DND-41 (cell line): ENCODE measurements at regions not wholly inside any gene's neighbourhood (a gene's known extent, or its start where the extent isn't known, plus 50 kb on each side); places are given as distances from the start of the nearest gene placed in this dataset.

ENCODE experiments used
- ATAC-seq: fragments of 200-7000 bp; cut with Tn5 transposase; 3 replicates; pipeline ENCODE4 v1.9.1; 2021; ENCODE audit warnings: low read depth; ENCODE audit not compliant: insufficient read depth
- DNase-seq: peaks from one replicate; pipeline ENCODE4 v3.0.0-alpha.2; 2020
- H2AFZ ChIP-seq: 2 replicates; pipeline ENCODE4 v1.6.0; 2012; ENCODE audit warnings: low read depth, low read length
- H3K27ac ChIP-seq: 2 replicates; pipeline ENCODE4 v1.5.1; 2012; ENCODE audit warnings: low read length, inconsistent platforms
- H3K27me3 ChIP-seq: fragments of 200-600 bp; sonication (generic); 2 replicates; pipeline ENCODE4 v1.6.0; 2012; ENCODE audit warnings: low read length, mild to moderate bottlenecking, inconsistent platforms; ENCODE audit not compliant: insufficient read depth, poor library complexity
- H3K36me3 ChIP-seq: 2 replicates; pipeline ENCODE4 v1.5.1; 2012; ENCODE audit warnings: low read length, inconsistent platforms; ENCODE audit not compliant: insufficient read depth
- H3K4me1 ChIP-seq: 2 replicates; pipeline ENCODE4 v1.5.1; 2012; ENCODE audit warnings: mild to moderate bottlenecking, low read length; ENCODE audit not compliant: insufficient read depth
- H3K4me2 ChIP-seq: 2 replicates; pipeline ENCODE4 v1.6.0; 2012; ENCODE audit warnings: mild to moderate bottlenecking, moderate library complexity, low read length, inconsistent platforms; ENCODE audit not compliant: insufficient read depth
- H3K4me3 ChIP-seq, 2 experiments: fragments of 200-600 bp in 1 of 2; shearing (Covaris generic) in 1 of 2; 2 replicates each; pipeline ENCODE4 v1.5.1; 2012 to 2016; ENCODE audit warnings: inconsistent platforms in 2 of 2, low read length in 2 of 2, mild to moderate bottlenecking in 2 of 2, low read depth in 1 of 2, moderate library complexity in 1 of 2
- H3K79me2 ChIP-seq: 2 replicates; pipeline ENCODE4 v1.6.0; 2012; ENCODE audit warnings: low read length, inconsistent platforms; ENCODE audit not compliant: insufficient read depth
- H3K9ac ChIP-seq: 2 replicates; pipeline ENCODE4 v1.6.0; 2012; ENCODE audit warnings: low read depth, mild to moderate bottlenecking, inconsistent platforms, low read length, moderate library complexity
- H3K9me3 ChIP-seq: 2 replicates; pipeline ENCODE4 v1.5.1; 2012; ENCODE audit warnings: low read length, moderate library complexity, mild to moderate bottlenecking, inconsistent platforms; ENCODE audit not compliant: insufficient read depth, severe bottlenecking
- H4K20me1 ChIP-seq: 2 replicates; pipeline ENCODE4 v1.6.0; 2012; ENCODE audit warnings: low read length; ENCODE audit not compliant: insufficient read depth
- CTCF ChIP-seq: IDR thresholded peaks from 2 replicates; pipeline ENCODE4 v1.5.1; 2012; ENCODE audit warnings: borderline replicate concordance, low read length, moderate library complexity, mild to moderate bottlenecking; ENCODE audit not compliant: poor library complexity, severe bottlenecking; ENCODE audit errors: extremely low read depth
- EZH2 ChIP-seq: IDR thresholded peaks from 3 replicates; pipeline ENCODE4 v1.6.1; 2012; ENCODE audit warnings: borderline replicate concordance, low read depth, mild to moderate bottlenecking, moderate library complexity, low read length, inconsistent platforms; ENCODE audit not compliant: severe bottlenecking

- ATAC-seq (no peak), DNase-seq (no peak)
- Histone ChIP-seq H2AFZ (no peak overlapping the region), H3K9ac (no peak overlapping the region), H4K20me1 (no peaks in the 10 kb centered on the region), H3K9me3 (no peaks in the 10 kb centered on the region), H3K27ac (no peak overlapping the region), H3K4me2 (no peak overlapping the region), H3K79me2 (no peaks in the 10 kb centered on the region), H3K4me1 (no peaks in the 10 kb centered on the region), H3K4me3 (no peak overlapping the region), H3K36me3 (no peaks in the 10 kb centered on the region), H3K27me3 (no peaks in the 10 kb centered on the region)
- no peak for TF ChIP-seq CTCF
- no peak for TF ChIP-seq EZH2
These were observed 358.7 kb upstream of the SETBP1 start for GRCh38 chr18:44321868-44322590.

GRCh38 chr18:44323125-44323524, 357.6 kb upstream of the SETBP1 start:
- DNase-seq (no peak), ATAC-seq (no peak)
- TF ChIP-seq EZH2, result no peak
- TF ChIP-seq CTCF, result no peak
- Histone ChIP-seq H3K36me3 (no peaks in the 10 kb centered on the region), H3K27me3 (no peaks in the 10 kb centered on the region), H3K4me1 (no peaks in the 10 kb centered on the region), H3K79me2 (no peaks in the 10 kb centered on the region), H3K4me3 (no peak overlapping the region), H2AFZ (no peak overlapping the region), H3K9me3 (no peaks in the 10 kb centered on the region), H4K20me1 (no peaks in the 10 kb centered on the region), H3K4me2 (no peak overlapping the region), H3K9ac (no peak overlapping the region), H3K27ac (no peak overlapping the region)

- Histone ChIP-seq H3K27ac (no peak overlapping the region), H4K20me1 (no peaks in the 10 kb centered on the region), H3K4me2 (no peak overlapping the region), H3K4me3 (no peak overlapping the region), H3K79me2 (no peaks in the 10 kb centered on the region), H3K9me3 (no peaks in the 10 kb centered on the region), H2AFZ (no peak overlapping the region), H3K36me3 (no peaks in the 10 kb centered on the region), H3K4me1 (no peaks in the 10 kb centered on the region), H3K27me3 (no peaks in the 10 kb centered on the region), H3K9ac (no peak overlapping the region)
- DNase-seq (no peak), ATAC-seq (no peak)
- TF ChIP-seq CTCF, result no peak
- TF ChIP-seq EZH2, result no peak
These were observed 356.3 kb upstream of the SETBP1 start for GRCh38 chr18:44324361-44324760.
